GM19463 (cell line): ENCODE measurements at regions not wholly inside any gene's neighbourhood (a gene's known extent, or its start where the extent isn't known, plus 50 kb on each side); places are given as distances from the start of the nearest gene placed in this dataset.
"Not testable (repeated sequence)": the region's sequence is repeated elsewhere in the genome, so short reads cannot be mapped to it uniquely, and the experiment has no call there.

Experiments
- ATAC-seq: cut with Tn5 transposase; IDR thresholded peaks from one replicate; pipeline ENCODE4 v1.9.1; 2021; ENCODE audit warnings: mild to moderate bottlenecking, moderate library complexity; ENCODE audit not compliant: unreplicated experiment

DNA sequence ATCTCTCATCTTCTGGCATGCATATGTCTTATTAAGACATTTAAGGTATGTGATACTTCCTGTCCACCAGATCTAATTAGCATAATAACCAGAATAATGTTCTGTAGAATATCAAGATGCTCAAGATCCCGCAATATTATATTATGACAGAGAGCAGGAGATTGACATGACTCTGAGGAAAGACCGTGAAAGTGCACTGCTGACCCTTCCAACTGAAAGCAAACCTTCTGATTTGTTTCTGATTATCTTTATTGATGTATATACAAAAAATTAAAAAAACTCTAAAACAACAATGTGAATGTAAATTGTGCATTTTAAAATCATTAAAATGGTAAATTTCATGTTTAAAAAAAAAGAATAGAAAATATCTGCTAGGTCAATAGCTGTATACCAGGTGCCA, 184.4 kb upstream of the TMEM45B start:
- no peak for ATAC-seq

DNA sequence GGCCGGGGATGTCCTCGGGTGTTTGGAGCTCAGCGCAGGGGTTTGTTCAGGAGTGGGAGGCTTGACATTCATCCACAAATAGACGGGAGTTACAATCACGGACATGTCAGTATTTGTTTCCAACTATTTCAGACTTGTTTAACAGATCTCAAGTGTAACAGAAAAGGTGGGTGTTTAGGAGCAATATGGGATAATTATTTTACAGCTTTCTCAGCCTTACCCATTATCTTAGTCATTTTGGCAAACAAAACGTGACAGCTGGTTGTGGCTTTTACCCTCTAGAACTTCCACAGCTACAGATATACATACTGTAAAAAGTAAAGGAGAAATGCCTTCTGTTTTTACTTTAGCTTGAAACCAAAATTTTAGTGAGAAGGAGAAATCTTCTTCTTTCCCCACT, 178.7 kb upstream of the TMEM45B start:
- no peak for ATAC-seq

DNA sequence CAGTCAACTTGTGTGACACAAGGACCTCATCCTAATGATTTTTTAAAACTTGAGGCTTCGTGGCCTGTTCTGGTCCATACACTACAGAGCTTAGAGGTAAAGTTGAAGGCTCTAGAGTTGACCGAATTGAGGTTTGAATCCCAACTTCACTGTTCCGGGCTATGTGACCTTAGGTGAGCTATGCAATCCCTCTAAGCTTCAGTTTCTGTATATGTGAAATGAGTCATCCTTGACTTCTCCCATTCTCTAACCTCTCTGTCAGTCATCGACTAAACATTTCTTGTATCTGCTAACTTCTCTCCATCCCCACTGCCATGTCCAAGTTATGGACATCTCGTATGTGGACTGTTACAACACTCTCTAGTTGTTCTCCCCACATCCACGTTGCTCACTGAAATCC, 178.2 kb upstream of the TMEM45B start:
- ATAC-seq, result no peak

DNA sequence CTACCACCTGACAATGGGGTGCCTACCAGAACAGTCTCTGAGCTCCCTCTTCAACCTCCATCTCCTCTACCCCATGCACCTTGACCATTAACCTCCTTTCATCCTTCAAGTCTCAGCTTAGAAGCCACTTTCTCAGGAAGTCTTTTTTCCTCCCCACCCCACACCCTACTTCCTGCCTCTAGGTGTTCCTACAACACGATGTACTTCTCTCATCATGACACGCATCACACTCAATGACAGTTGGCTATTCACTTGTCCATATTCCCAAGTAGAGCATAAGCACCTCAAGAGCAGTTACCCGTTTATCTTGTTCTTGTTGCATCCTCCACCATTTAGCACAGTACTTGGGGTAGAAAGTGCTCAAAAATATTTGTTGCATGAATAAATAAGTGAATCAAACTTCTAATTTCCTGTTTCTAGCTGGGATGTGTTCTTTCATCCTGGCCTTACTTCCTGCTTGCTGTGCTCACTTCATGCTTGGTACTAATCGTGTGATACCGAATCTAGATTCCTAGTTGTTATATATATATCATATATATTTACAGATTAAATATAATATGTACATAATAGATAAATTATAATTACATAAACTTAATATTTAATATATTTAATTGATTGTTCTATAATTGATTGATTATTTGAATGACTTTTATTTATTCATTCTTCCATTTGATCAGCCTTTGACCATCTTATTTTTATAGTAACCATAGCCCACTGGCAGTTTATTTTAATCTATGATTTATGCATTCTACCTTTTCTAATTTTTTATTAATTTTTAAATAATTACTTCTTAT, 177.5 kb upstream of the TMEM45B start:
- ATAC-seq, result no peak

DNA sequence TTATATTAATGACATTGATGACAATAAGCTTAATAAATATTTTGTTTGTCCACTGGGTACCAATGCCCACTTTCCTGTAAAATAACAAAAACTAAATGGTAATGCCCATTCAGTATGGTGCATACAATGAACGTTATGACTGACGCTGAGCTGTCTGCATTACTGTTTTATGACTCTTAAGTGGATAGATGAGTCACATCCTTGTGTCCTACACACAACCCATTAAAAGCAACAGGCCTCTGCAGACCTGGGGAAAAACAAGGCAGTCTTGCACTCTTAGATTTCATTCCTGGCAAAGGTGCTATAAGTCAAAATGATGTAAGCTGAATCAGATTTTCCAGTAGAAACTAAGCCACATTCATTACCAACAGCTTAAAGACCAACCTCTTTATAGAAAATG, 176.3 kb upstream of the TMEM45B start:
- no peak for ATAC-seq

DNA sequence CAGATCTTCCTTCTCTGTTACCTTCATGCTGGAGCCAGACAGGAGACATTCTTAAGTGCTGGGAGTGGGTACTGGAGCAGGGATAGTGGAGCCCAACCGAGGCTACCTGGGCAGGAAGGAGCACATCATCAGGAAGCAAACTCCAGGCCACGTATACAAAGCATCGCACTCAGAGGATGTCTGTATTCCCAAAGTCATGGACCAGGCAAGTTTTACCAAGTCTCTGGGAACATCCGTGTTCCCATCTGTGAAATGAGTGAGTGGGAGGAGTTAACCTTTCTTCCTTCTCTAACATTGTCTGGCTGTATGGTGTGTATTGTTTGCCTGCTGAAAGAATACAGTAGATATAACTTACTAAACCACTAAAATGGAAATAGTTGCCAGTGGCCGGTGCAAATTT, 175.0 kb upstream of the TMEM45B start:
- ATAC-seq, result no peak

DNA sequence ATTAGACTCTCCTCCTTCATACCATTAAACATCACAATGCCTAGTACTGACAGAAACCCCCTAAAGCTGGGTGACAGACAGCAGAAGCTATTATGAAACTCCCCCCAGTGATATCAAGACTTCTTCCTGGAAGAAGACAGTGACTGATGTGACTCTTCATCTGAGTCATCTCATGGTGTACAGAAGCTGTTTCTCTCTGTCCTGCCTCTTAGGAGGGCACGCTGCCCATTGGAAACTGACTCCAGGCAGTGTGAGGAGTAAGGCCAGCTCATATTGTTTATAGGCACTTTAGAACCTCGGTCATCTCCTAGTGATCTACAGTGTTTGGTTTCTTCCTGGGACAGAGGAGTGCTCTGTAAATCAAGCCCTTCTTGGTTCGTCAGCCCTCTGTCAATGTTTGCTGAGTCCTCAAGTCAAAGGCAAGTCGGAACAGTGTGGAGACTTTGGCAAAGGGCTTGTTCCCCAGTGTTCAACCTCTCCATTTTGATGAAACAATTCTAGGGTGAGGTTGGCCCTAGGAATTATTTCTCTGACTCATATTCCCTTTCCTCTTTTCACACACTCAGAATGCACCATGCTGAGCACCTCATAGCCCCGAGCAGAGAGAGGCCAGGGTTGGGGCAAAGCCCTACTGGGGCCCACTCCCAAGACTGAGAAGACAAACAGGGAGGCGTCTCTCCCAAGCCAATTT, 172.5 kb upstream of the TMEM45B start:
- no peak for ATAC-seq

DNA sequence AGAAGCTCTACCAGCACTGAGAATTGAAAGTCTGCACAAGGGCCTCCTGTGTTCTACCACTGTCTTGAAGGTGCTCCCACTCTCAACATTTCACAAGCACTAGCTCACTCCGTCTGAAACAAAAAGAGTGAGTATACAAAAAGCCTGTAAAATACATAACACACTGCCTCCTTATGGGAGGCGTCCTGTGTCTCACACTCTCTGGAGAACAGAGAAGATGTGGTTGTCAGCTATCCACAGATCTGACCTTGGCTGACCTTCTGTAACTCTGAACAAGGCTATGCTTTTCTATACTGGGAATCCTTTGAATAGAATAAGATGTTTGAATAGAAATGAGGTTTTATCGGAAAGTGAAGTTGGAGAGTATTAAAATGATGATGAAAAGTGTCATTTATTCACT, 171.3 kb upstream of the TMEM45B start:
- no peak for ATAC-seq

DNA sequence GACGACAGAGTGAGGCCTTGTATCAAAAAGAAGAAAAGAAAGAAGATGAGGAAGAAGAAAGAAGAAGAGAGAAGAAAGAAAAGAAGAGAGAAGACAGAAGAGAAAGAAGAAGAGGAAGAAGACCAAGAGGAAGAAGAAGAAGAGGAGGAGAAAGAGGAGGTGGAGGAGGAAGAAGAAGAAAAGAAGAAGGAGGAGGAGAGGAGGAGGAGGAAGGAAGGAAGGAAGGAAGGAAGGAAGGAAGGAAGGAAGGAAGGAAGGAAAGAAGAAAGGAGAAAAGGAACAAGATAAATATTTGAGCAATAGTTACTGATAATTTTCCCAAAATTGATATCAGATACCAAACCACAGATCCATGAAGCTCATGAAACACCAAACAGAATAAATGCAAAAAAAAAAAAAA, 169.7 kb upstream of the TMEM45B start:
- ATAC-seq, result no peak

DNA sequence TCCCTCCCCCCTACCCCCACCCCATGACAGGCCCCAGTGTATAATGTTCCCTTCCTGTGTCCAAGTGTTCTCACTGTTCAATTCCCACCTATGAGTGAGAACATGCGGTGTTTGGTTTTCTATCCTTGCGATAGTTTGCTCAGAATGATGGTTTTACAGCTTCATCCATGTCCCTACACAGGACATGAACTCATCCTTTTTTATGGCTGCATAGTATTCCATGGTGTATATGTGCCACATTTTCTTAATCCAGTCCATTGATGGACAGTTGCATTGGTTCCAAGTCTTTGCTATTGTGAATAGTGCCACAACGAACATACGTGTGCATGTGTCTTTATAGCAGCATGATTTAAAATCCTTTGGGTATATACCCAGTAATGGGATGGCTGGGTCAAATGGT, 165.6 kb upstream of the TMEM45B start:
- ATAC-seq, result not testable (repeated sequence)

DNA sequence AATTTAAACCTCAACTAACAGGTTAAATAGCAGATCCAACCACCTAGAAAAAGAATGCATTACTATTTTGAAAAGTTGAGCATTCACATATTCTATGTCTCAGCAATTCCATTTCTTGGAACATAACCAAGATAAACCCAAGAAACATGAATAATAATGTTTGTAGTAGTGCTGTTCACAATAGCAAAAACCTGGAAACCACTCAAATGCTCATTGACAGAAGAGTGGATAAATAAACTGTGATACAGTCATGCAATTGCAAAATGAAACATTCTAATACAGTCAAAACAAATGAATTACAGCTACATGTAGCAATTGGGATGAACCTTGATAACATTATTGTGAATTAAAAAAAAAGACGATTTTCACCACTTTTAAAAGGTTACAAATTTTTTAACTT, 162.8 kb upstream of the TMEM45B start:
- ATAC-seq, result no peak

DNA sequence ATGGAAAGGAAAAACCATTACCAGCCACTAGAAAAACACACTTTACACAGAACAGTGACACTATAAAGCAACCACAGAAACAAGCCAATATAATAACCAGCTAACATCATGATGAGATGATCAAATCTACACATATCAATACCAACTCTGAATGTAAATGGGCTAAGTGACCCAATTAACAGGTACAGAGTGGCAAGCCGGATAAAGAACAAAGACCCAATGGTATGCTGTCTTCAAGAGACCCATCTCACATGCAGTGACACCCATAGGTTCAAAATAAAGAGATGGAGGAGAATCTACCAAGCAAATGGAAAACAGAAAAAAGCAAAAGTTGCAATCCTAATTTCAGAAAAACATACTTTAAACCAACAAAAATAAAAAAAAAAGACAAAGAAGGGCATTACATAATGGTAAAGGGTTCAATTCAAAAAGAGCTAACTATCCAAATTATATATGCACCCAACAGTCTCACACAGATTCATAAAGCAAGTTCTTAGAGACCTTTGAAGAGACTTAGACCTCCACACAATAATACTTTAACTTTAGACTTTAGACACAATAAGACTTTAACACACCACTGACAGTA, 160.3 kb upstream of the TMEM45B start:
- ATAC-seq, result no peak

DNA sequence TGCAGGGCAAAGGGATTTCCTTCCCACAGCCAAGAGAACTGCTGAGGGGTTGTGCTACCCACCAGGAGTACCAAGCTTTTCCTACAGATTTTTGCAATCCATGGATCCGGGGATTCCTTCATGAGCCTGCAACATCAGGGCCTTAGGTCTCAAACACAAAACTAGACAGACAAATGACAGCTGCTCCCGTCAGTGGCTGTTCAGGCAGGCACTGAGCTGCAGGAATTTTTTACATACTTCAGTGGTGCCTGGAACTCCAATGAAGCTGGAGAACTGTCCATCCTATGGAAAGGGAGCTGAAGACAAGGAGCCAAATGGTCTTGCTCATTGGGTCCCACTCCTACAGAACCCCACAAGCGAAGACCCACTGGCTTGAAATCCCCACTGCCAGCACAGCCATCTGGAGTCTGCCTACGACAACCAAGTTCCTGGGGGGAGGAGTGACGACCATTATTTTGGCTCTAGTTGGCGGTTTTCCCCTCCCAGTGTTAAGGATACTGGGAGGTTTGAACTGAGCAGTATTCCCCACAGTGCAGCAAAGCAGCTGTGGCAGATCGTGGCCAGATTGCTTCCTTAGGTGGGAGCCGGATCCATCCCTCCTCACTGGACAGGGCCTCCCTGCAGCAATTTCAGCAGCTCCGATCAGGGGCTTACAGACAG, 157.7 kb upstream of the TMEM45B start:
- ATAC-seq, result no peak

DNA sequence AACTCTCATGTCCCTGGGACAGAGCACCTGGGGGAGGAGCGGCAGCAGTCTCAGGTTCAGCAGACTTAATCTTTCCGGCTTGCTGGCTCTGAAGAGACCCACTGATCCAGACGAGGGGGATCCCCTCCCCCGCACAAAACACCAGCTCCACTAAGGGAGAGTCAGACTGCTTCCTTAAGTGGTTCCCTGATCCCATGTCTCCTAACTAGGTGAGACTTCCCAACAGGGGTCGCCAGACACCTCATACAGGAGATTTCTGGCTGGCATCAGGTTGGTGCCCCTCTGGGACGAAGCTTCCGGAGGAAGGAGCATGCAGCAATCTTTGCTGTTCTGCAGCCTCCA, 157.2 kb upstream of the TMEM45B start:
- ATAC-seq, result no peak

DNA sequence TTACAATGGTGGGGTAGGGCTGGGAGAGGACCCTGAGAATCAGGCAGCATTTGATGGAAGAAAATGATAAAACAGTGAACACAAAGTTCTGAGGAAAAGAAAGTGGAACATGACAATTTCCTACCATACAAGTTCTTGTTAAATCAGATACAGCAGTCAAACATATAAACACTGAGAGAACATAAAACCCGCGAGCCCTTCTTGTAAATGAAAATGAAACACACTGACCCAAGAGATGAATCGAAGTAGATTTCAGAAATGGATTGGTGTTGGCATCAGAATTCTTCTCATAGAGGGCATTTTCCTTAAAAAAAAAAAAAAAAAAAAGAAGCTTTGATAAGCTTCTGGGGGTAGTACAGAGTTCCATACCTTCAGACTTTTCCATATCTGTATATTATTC, 134.7 kb upstream of the TMEM45B start:
- no peak for ATAC-seq

DNA sequence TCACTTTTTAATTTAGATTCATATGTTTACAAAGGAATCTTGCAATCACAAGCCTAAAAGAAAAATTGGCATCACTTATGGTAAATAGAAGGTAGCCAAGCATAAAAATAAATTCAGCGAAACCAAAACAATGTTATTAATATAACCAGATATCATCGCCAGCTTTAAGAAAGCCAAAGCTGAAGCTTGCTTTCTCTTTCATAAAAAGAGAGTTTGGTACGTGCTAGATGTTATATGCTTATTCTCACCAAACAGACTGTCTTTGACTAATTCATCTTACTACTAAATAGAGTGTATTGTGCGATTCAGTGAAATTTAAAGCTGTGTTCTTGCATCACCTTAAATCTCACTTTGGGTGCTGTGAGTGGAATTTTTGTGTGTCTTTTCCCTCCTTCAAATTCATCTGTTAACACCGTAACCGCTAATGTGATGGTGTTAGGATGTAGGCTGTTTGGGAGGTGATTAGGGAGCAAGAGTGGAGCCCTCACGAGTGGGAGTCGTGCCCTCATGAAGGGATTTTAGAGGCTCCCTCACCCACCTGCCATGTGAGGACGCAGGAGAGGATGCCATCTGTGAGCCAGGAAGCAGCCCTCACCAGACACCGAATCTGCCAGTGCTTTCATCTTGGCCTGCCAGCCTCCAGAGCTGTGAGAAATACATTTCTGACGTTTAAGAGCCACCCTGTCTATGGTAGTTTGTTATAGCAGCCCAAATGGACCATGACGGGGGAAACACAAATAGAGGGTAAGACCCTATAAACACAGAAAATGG, 134.1 kb upstream of the TMEM45B start:
- ATAC-seq, result no peak

DNA sequence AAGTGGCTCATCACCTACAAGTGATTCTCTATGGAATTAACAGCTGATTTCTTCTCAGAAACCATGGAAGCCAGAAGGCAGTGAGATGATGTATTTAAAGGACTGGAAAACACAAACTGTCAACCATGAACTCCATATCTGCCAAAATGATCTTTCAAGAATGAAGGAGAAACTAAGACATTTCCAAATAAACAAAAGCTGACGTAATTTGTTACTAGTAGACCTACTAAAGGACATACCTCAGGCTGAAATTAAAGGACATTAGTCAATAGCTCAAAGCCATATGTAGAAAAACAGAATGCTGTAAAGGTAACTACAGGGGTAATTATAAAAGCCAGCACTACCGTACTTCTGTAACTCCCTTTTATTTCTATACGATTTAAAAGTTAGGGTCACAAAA, 129.4 kb upstream of the TMEM45B start:
- no peak for ATAC-seq

DNA sequence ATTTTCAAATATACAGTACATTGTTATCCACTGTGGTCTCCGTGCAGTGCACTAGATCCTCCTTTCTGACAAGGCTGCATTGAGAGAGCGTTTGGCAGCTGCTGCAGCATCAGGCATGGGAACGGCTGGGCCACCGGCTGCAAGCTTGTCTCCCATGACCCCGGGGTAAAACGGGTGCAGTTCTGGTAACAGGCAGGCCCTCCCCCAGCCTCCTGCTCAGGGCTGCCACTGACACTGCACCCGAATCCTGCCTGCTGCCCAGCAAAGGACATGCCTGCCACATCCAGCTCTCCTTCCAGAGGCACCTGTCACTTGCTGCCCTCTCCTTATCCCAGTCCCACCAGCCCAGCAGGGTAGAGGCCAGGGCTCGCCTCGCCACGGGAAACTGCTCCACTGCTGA, 124.5 kb upstream of the TMEM45B start:
- no peak for ATAC-seq

DNA sequence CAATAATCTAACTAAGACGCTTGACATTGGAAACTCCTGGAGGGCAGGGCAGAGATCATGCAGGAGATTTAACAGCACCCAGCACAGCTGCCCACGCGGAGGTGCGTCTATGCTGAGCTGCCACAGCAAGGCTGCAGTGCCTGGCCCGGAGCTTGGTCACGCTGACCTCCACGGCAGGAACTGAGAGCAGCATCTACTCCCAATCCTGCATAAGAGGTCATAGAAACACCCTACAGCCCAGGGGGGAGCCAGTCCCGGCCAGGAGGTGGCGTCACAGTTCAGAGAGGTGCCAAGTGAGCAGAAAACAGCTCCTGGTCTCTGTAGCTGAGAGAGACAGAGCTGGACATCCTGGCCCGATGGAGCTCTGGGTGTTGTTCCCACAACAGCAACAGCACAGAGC, 121.1 kb upstream of the TMEM45B start:
- no peak for ATAC-seq

DNA sequence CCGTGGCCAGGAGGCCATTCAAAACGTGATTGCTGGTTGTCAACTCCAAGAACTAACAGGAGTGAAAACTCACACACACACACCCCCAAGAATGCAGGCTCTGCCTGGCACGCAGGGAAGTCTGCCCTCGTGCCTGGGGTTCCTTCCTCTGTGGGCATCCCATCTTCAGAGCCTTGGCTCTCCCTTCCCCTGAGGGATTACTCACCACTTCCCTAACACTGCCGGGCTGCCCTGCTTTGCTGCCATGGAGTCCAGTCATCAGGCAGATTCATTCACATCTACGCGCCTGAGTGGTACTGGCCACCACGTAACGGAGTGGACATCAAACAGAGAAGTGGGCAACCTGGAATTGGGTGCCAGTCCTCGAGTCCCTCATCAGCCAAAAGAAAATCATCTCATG, 120.7 kb upstream of the TMEM45B start:
- no peak for ATAC-seq
